AG04450 (cell line): ENCODE measurements at regions not wholly inside any gene's neighbourhood (a gene's known extent, or its start where the extent isn't known, plus 50 kb on each side); places are given as distances from the start of the nearest gene placed in this dataset.

ENCODE experiments used
- CTCF ChIA-PET: fragments of 300-600, 350-600 bp; formaldehyde crosslinking; extraction: SDS; loops from one replicate; lab custom pipeline; 2022; ENCODE audit warnings: antibody characterized with exemption, inconsistent platforms; lab: Charles Lee
- POLR2A ChIA-PET: fragments of 350-600 bp; formaldehyde crosslinking; extraction: SDS; loops from one replicate; lab custom pipeline; 2021; ENCODE audit warnings: antibody characterized with exemption, inconsistent platforms; lab: Yijun Ruan, JAX
- DNase-seq: peaks from one replicate; pipeline ENCODE4 v3.0.0-alpha.2; 2011; ENCODE audit warnings: low read depth, low spot score
- H3K27ac ChIP-seq: one replicate; pipeline ENCODE4 v1.5.1; 2012; ENCODE audit warnings: low read depth, low read length, control low read depth
- H3K27me3 ChIP-seq: one replicate; pipeline ENCODE4 v1.6.0; 2012; ENCODE audit warnings: low read length; ENCODE audit not compliant: control insufficient read depth, insufficient read depth
- H3K4me3 ChIP-seq: 2 replicates; pipeline ENCODE4 v1.5.1; 2011; ENCODE audit warnings: mild to moderate bottlenecking, low read depth, low read length, control low read depth
- H3K9me3 ChIP-seq: 2 replicates; pipeline ENCODE4 v1.5.1; 2012; ENCODE audit warnings: low read length; ENCODE audit not compliant: control insufficient read depth, insufficient read depth
- CTCF ChIP-seq: IDR thresholded peaks from 2 replicates; pipeline ENCODE4 v1.5.1; 2011; ENCODE audit warnings: low read depth, low read length, control low read depth, inconsistent platforms

GRCh38 chr17:74015990-74016389 lies 187.5 kb upstream of the RPL38 start:
- Histone ChIP-seq H3K9me3 (no peaks in the 10 kb centered on the region), H3K27me3 (no peaks in the 10 kb centered on the region), H3K27ac (no peak overlapping the region), H3K4me3 (no peak overlapping the region)
- CTCF ChIA-PET = no interaction called here
- POLR2A ChIA-PET = no interaction called here
- TF ChIP-seq CTCF = no peak
- no peak for DNase-seq

GRCh38 chr17:74016461-74016860 lies 187.0 kb upstream of the RPL38 start:
- no peak for TF ChIP-seq CTCF
- POLR2A ChIA-PET = no interaction called here
- Histone ChIP-seq H3K9me3 (no peaks in the 10 kb centered on the region), H3K27ac (no peak overlapping the region), H3K27me3 (no peaks in the 10 kb centered on the region), H3K4me3 (no peak overlapping the region)
- no peak for DNase-seq
- CTCF ChIA-PET = no interaction called here

- no peaks in the 10 kb centered on the region for H3K9me3 ChIP-seq
- ChIA-PET CTCF (no interaction called here), POLR2A (no interaction called here)
- no peaks in the 10 kb centered on the region for H3K27me3 ChIP-seq
- H3K4me3 ChIP-seq = no peak overlapping the region
- no peak overlapping the region for H3K27ac ChIP-seq
- no peak for DNase-seq
- TF ChIP-seq CTCF = no peak
Measured at GRCh38 chr17:74017466-74017865, 186.0 kb upstream of the RPL38 start.

GRCh38 chr17:74018115-74018514 lies 185.4 kb upstream of the RPL38 start:
- no peak overlapping the region for H3K27ac ChIP-seq
- ChIA-PET CTCF (no interaction called here), POLR2A (no interaction called here)
- H3K9me3 ChIP-seq = no peaks in the 10 kb centered on the region
- no peaks in the 10 kb centered on the region for H3K27me3 ChIP-seq
- no peak overlapping the region for H3K4me3 ChIP-seq
- no peak for DNase-seq
- TF ChIP-seq CTCF = no peak

- Histone ChIP-seq H3K27me3 (no peaks in the 10 kb centered on the region), H3K4me3 (no peak overlapping the region), H3K9me3 (no peaks in the 10 kb centered on the region), H3K27ac (no peak overlapping the region)
- ChIA-PET CTCF (no interaction called here), POLR2A (no interaction called here)
- DNase-seq = no peak
- TF ChIP-seq CTCF = no peak
Measured at GRCh38 chr17:74019271-74019670, 184.2 kb upstream of the RPL38 start.
